BLaER1 treated with 17β-estradiol and CSF1 and Interleukin-3, amounts not matched to agents 10 nM and 100 nM (cell line): ENCODE measurements at regions not wholly inside any gene's neighbourhood (a gene's known extent, or its start where the extent isn't known, plus 50 kb on each side); places are given as distances from the start of the nearest gene placed in this dataset.

Experiments
- H3K27ac ChIP-seq, 11 experiments: shearing (Covaris generic); formaldehyde crosslinking; 2 replicates each; pipeline ENCODE4 v1.8.1; 2022
- H3K27me3 ChIP-seq, 11 experiments: shearing (Covaris generic); formaldehyde crosslinking; 2 replicates each; pipeline ENCODE4 v1.8.1; 2022
- H3K36me3 ChIP-seq, 11 experiments: shearing (Covaris generic); formaldehyde crosslinking; 2 replicates each; pipeline ENCODE4 v1.8.1; 2022
- H3K4me1 ChIP-seq, 10 experiments: shearing (Covaris generic); formaldehyde crosslinking; 2 replicates each; pipeline ENCODE4 v1.8.1; 2022
- H3K4me2 ChIP-seq, 11 experiments: shearing (Covaris generic); formaldehyde crosslinking; 2 replicates each; pipeline ENCODE4 v1.8.1; 2022
- H3K4me3 ChIP-seq, 10 experiments: shearing (Covaris generic); formaldehyde crosslinking; 2 replicates each; pipeline ENCODE4 v1.8.1; 2022
- H3K9ac ChIP-seq, 11 experiments: shearing (Covaris generic); formaldehyde crosslinking; 2 replicates each; pipeline ENCODE4 v1.8.1; 2022
- H3K9me3 ChIP-seq, 11 experiments: shearing (Covaris generic); formaldehyde crosslinking; replicated peaks in 1 of 11; 2 replicates each; pipeline ENCODE4 v1.8.1; 2022
- H4K20me1 ChIP-seq, 11 experiments: shearing (Covaris generic); formaldehyde crosslinking; 2 replicates each; pipeline ENCODE4 v1.8.1; 2022
- Cebpa-rat ChIP-seq, 11 experiments: shearing (Covaris generic); IDR thresholded peaks; 2 replicates each; pipeline ENCODE4 v1.8.1; 2022

DNA sequence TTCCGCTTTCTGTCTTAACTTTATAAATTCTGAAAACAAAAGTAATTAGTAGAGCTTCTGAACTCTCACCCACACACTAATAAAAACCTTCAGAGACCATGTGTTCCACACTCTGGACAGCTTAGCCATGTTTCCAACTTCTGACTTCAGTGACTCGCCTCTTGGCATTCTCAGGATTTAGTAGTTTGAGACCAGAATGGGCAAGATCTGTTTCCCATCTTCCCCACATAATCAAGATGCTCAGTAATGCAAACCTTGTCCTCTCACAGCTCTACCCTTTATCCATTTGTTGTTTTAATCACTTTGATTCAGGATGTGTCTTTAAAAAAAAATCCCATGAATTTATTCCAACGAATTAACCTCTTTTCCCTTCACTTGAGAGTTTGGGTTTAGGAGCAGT, 166.6 kb upstream of the SLC24A5 start:
- no peak overlapping the region for H3K27ac ChIP-seq

DNA sequence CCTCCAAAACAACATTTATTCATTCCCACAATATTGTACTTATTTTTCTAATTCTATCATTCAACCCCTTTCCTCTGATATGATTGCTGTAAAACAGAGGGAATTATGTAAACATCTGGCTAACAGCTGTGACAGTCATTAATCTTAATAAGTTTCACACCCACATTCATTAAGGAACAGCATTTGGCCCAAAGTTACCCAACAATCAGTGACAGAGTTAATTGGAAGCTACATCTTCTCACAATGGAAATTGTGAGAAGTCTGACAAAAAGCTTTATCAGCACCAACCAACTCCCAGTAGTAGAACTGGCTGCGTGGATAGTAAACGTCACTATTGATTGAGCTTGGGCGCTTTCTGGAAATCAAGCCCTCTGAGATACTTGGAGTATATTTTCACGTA, 165.8 kb upstream of the SLC24A5 start:
- H3K4me3 ChIP-seq, result no peak overlapping the region

More for the DNA sequence above, 166.6 kb upstream of the SLC24A5 start:
- no peak overlapping the region for H3K9ac ChIP-seq
- H3K9me3 ChIP-seq, result no peaks in the 10 kb centered on the region
- H3K4me1 ChIP-seq, result no peaks in the 10 kb centered on the region
- H3K4me3 ChIP-seq, result no peak overlapping the region
- H3K4me2 ChIP-seq, result no peak overlapping the region
- H3K36me3 ChIP-seq, result no peaks in the 10 kb centered on the region
- no peak for TF ChIP-seq Cebpa-rat (IDR thresholded peaks at IDR 0.05)
- H3K27me3 ChIP-seq, result no peaks in the 10 kb centered on the region
- H4K20me1 ChIP-seq, result no peaks in the 10 kb centered on the region

DNA sequence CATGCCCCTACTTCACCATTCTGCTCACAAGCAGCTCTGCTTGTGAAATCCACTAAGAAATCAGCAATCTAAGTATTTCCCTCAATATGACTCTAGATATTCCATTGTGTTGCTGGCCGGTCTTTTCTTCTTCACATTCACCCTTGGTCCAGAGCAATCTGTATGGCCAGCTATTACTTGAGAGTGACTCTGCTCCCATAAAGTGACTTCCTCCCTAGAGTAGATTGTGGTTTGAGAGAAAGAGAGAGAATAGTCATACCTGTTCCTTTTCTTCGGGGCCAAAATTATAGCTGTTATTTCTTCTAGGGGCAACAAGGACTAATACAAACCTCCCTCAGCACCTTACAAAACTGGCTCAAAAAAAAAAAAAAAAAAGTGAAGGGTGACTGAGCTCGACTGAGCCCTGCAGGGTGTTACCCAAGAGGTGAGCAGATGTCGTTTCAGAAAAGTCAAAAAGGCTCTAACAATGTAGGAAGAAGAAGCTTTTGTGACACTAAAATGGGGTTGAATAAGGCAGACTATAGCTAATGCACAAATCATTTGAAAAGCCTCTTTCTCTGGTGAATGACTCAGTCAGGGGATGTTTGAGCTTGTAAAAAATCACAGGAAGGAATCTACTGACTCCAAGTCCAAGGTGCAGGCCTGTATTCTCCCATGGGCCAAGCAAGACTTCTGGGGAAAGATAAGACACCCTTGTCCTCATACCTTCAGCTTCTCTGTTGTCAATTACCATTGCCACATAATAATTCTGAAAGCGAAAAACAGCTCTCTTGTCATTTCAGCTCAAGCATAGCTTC, 161.0 kb upstream of the SLC24A5 start:
- H3K4me2 ChIP-seq, result no peak overlapping the region
- no peaks in the 10 kb centered on the region for H3K27me3 ChIP-seq
- no peaks in the 10 kb centered on the region for H4K20me1 ChIP-seq
- no peak for TF ChIP-seq Cebpa-rat (IDR thresholded peaks at IDR 0.05)
- no peak overlapping the region for H3K27ac ChIP-seq
- no peaks in the 10 kb centered on the region for H3K36me3 ChIP-seq
- H3K9me3 ChIP-seq, result peaks cover 0 to 3% (median 0%) of the 10 kb centered on the region in 11 experiments; a peak in 2 of 22 replicates
- no peak overlapping the region for H3K9ac ChIP-seq
- H3K4me3 ChIP-seq, result no peak overlapping the region
- peaks cover 0 to 28% (median 5%) of the 10 kb centered on the region in 10 experiments; a peak in 10 of 20 replicates for H3K4me1 ChIP-seq

More for the DNA sequence above, 165.8 kb upstream of the SLC24A5 start:
- TF ChIP-seq Cebpa-rat (IDR thresholded peaks at IDR 0.05), result no peak
- no peaks in the 10 kb centered on the region for H3K27me3 ChIP-seq
- 0 out of 20 replicates have a peak, but pooled peaks cover 0 to 7% (median 0%) of the 10 kb centered on the region in 10 experiments for H3K4me1 ChIP-seq
- no peaks in the 10 kb centered on the region for H3K36me3 ChIP-seq
- H3K27ac ChIP-seq, result no peak overlapping the region
- no peaks in the 10 kb centered on the region for H4K20me1 ChIP-seq
- no peak overlapping the region for H3K4me2 ChIP-seq
- no peak overlapping the region for H3K9ac ChIP-seq
- no peaks in the 10 kb centered on the region for H3K9me3 ChIP-seq

DNA sequence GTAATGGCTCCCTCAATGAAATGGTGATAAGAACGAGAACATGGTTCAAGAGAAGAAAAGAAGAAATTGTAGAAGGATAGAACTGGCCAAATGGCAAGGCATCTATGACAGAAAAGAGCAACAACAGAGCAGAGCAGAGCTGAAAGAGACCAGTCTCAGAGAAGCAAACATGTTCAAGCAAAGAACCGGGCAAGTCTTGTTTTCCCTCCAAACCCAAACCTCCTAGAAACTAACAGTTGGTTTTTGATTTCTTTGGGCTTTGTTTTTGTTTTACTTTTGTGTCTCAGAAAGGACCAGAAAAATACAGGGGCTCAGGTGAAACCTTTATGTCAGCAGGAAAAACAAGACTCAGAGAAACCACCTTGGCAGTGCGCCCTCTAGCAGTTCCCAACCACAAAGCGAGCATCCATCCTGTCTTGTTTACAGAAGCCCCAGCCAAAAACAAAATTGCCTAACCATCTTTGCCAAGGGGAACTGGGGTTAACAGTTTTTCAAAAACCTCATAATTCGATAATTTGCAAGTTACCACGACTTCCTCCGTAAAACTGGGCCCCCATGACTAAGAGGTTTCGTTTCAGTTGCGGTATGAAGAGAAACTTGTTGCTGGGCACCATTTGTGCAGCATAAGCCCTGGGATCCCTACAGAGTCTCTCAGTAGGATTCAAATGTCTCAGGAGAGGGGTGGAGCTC, 159.2 kb upstream of the SLC24A5 start:
- Histone ChIP-seq H3K4me3 (no peak overlapping the region), H3K4me2 (peak overlapping the region in 5 of 11 experiments; percentile 40 to 70 (median 52); a peak in 11 of 22 replicates), H3K9ac (no peak overlapping the region), H4K20me1 (no peaks in the 10 kb centered on the region), H3K36me3 (no peaks in the 10 kb centered on the region), H3K9me3 (peaks cover 0 to 3% (median 0%) of the 10 kb centered on the region in 11 experiments; a peak in 2 of 22 replicates), H3K27ac (peak overlapping the region in 5 of 11 experiments; percentile 30 to 56 (median 40); a peak in 8 of 22 replicates), H3K27me3 (no peaks in the 10 kb centered on the region), H3K4me1 (peaks cover 0 to 28% (median 5%) of the 10 kb centered on the region in 10 experiments; a peak in 10 of 20 replicates)
- no peak for TF ChIP-seq Cebpa-rat (IDR thresholded peaks at IDR 0.05)

DNA sequence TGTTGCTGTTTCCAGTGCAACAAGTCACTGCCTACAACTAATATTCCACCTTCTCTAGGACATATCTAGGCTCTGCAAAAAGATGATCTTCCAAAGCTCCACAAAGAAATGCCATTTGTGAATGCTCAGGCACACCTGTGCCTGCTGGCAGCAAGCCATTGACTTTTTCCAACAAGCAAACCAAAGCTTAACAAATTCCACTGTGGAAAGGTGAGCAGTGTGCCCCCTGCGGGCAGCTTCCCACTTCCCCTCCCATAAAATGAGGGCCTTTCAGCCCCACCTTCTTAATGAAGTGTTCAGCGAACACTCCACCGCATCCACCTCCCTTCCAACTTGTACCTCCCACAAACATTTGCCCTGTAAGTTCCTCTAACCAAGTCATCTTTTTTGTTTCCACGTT, 157.5 kb upstream of the SLC24A5 start:
- H3K9ac ChIP-seq, result no peak overlapping the region
- H3K9me3 ChIP-seq, result peaks cover 0 to 3% (median 0%) of the 10 kb centered on the region in 11 experiments; a peak in 2 of 22 replicates
- H3K27me3 ChIP-seq, result no peaks in the 10 kb centered on the region
- H3K27ac ChIP-seq, result no peak overlapping the region
- H3K4me3 ChIP-seq, result no peak overlapping the region
- H3K4me2 ChIP-seq, result no peak overlapping the region
- H4K20me1 ChIP-seq, result no peaks in the 10 kb centered on the region
- H3K36me3 ChIP-seq, result no peaks in the 10 kb centered on the region
- H3K4me1 ChIP-seq, result peaks cover 0 to 28% (median 5%) of the 10 kb centered on the region in 10 experiments; a peak in 10 of 20 replicates
- TF ChIP-seq Cebpa-rat (IDR thresholded peaks at IDR 0.05), result no peak

DNA sequence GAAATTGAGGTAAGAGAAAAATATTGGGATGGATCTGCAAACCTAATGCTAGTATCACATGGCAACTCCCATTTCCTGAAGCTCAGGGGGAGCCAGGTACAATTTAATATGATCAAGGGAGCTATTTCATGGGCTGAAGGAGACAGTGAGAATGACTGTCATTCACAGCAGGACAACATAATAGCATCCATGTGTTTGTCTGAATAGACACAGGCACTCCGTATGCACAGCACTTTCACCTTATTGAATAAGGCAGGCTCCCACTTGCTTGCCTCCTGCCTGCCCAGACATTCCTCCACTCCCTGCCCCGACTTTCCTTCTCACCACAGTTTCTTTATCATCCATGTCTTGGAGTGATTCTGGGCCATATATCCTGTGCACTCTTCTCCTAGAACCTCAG, 156.6 kb upstream of the SLC24A5 start:
- Histone ChIP-seq H3K4me3 (no peak overlapping the region), H4K20me1 (no peaks in the 10 kb centered on the region), H3K27me3 (no peaks in the 10 kb centered on the region), H3K4me2 (no peak overlapping the region), H3K36me3 (no peaks in the 10 kb centered on the region), H3K9ac (no peak overlapping the region), H3K27ac (no peak overlapping the region), H3K9me3 (peaks cover 0 to 3% (median 0%) of the 10 kb centered on the region in 11 experiments; a peak in 2 of 22 replicates), H3K4me1 (peaks cover 0 to 28% (median 7%) of the 10 kb centered on the region in 10 experiments; a peak in 15 of 20 replicates)
- TF ChIP-seq Cebpa-rat (IDR thresholded peaks at IDR 0.05), result no peak

DNA sequence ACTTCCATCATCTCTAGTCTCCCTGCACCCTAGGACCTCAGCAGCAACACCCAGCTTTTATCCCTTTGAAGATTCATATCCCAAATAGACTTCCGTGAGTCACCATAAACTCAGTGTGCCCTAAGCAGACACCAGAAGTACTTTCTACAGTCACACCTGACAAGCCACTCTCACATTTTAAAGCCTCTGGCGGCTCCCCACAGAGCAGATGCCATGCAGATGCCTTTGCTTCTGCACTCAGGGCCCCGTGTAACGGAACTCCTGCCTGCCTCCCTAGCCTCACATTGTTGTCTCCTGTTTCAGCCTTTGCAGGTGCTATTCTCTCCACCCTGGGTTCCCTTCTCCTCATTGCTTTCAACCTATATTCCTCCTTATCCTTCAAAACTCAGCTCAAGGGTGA, 155.5 kb upstream of the SLC24A5 start:
- no peaks in the 10 kb centered on the region for H3K36me3 ChIP-seq
- H4K20me1 ChIP-seq, result no peaks in the 10 kb centered on the region
- peaks cover 0 to 26% (median 10%) of the 10 kb centered on the region in 10 experiments; a peak in 15 of 20 replicates for H3K4me1 ChIP-seq
- no peak overlapping the region for H3K4me2 ChIP-seq
- H3K27me3 ChIP-seq, result no peaks in the 10 kb centered on the region
- no peak for TF ChIP-seq Cebpa-rat (IDR thresholded peaks at IDR 0.05)
- peaks cover 0 to 4% (median 0%) of the 10 kb centered on the region in 11 experiments; a peak in 2 of 22 replicates for H3K9me3 ChIP-seq
- H3K4me3 ChIP-seq, result no peak overlapping the region
- no peak overlapping the region for H3K27ac ChIP-seq
- no peak overlapping the region for H3K9ac ChIP-seq

DNA sequence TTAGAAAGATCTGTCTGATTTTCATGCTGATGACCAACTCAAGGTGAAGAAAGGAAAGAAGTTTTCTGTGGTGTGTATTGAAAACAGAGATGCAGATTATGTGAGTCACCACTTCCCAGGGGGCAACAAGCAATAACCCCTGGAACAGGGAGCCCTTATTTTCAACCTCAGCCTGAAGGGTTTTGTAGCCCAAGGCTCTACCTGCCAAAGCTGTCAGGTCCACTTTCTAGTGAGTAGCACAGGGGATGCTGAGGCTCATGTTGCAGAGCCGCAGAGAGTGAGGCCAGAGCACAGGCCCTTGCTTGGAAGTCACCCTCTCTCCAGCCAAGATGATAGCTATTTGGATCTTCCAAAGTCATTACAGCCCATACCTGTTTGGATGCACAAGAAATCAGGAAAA, 152.2 kb upstream of the SLC24A5 start:
- peaks cover 0 to 9% (median 0%) of the 10 kb centered on the region in 10 experiments; a peak in 5 of 20 replicates for H3K4me1 ChIP-seq
- H3K9me3 ChIP-seq, result 0 out of 22 replicates have a peak, but pooled peaks cover 0 to 8% (median 0%) of the 10 kb centered on the region in 11 experiments
- H3K36me3 ChIP-seq, result no peaks in the 10 kb centered on the region
- no peak for TF ChIP-seq Cebpa-rat (IDR thresholded peaks at IDR 0.05)
- H3K4me3 ChIP-seq, result no peak overlapping the region
- no peaks in the 10 kb centered on the region for H4K20me1 ChIP-seq
- no peak overlapping the region for H3K27ac ChIP-seq
- no peak overlapping the region for H3K9ac ChIP-seq
- H3K4me2 ChIP-seq, result no peak overlapping the region
- no peaks in the 10 kb centered on the region for H3K27me3 ChIP-seq

DNA sequence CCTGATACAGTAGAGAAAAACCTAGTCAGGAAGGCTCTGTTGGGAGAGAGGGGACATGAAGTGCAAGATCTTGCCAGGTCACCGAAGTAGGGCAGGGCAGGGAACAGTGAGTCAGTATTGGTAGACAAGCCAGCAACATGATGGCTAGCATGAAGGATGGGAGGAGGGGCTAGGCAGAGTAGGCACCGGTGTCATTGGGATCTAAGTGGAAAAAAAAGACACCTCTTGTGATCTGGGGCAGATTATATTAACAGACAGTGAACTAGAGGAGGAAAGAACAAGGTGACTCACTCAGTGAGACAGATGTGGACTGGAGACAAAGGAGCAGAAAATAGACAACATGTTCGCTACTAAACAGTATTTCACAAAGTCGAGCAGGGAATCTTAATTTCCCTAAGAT, 149.2 kb upstream of the SLC24A5 start:
- H3K9me3 ChIP-seq, result 0 out of 22 replicates have a peak, but pooled peaks cover 0 to 8% (median 0%) of the 10 kb centered on the region in 11 experiments
- H3K4me2 ChIP-seq, result no peak overlapping the region
- no peak overlapping the region for H3K9ac ChIP-seq
- no peak for TF ChIP-seq Cebpa-rat (IDR thresholded peaks at IDR 0.05)
- peaks cover 0 to 9% (median 0%) of the 10 kb centered on the region in 10 experiments; a peak in 5 of 20 replicates for H3K4me1 ChIP-seq
- H4K20me1 ChIP-seq, result no peaks in the 10 kb centered on the region
- no peak overlapping the region for H3K4me3 ChIP-seq
- no peaks in the 10 kb centered on the region for H3K27me3 ChIP-seq
- H3K36me3 ChIP-seq, result no peaks in the 10 kb centered on the region
- no peak overlapping the region for H3K27ac ChIP-seq
